HG03571 (cell line): ENCODE measurements at regions not wholly inside any gene's neighbourhood (a gene's known extent, or its start where the extent isn't known, plus 50 kb on each side); places are given as distances from the start of the nearest gene placed in this dataset.
"Not testable (repeated sequence)": the region's sequence is repeated elsewhere in the genome, so short reads cannot be mapped to it uniquely, and the experiment has no call there.

Experiments
- ATAC-seq: cut with Tn5 transposase; IDR thresholded peaks from one replicate; pipeline ENCODE4 v1.9.1; 2021; ENCODE audit not compliant: unreplicated experiment

DNA sequence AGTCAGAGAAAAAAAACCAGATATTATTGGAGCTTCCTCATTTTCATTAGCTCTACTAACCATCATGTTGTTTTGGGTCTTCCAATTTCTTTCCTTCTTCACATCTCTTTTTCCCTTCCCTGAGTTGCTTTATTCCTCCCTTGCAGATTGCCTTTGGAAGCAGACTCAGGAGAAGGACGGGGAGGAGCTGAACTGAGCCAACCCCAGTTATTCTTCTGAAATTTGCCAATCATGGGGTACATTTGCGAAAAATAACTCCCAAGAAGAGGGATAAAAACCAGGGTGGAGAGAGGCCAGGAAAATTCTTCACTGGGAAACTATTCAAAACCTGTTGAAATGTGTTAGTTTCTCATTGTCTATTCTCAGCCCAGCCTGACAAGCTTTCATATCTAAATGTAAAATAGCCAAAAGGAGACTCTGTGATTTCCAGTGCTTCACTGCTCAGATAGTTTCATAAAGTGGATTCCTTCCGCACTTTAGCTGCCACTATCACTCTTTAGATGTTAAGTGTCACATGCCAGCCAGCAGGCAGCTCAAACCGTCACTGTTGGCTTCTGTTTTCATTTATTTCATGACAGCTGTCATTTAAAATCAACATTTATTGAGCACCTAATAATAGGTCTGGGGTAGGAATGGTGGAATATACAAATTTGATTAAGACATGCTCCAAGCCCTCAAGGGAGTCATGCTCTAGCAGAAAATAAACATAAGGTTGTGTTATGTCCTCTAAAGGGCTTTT lies 204.5 kb downstream of the SREK1 start:
- no peak for ATAC-seq

DNA sequence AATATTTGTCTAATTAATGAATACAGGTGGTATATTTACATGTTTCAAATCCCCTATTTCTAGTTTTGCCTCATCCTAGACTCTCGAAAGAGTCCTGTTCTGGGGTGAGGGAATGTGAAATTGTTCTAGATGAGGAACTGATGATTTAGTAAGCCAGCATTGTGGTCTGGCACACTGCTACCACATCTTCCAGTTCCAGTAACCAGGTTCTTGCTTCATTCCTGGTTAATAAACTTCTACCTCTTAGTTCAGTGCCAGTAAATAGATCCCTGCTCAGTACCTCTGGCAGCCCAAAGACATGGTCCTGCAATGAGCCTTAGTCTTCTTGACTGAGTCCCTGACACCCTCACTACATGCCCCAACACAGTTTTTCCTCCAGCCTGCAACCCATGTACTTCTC lies 207.7 kb downstream of the SREK1 start:
- ATAC-seq: no peak

DNA sequence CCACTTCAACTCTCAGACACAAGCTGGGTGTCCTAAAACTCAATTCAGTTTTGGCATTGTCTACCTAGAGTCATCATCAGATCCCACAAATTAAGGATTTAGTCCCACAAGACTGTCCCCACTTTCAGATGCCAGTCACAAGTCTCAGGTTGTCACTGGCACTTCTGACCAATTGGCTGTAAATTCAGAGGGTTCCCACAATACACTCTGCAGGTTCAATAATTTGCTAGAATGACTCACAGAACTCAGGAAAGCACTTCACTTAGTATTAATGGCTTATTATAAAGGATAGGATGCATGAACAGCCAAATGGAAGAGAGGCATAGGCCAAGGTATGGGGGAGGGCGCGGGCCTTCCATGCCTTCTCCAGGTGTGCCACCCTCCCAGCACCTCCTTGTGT lies 209.1 kb downstream of the SREK1 start:
- no peak for ATAC-seq

DNA sequence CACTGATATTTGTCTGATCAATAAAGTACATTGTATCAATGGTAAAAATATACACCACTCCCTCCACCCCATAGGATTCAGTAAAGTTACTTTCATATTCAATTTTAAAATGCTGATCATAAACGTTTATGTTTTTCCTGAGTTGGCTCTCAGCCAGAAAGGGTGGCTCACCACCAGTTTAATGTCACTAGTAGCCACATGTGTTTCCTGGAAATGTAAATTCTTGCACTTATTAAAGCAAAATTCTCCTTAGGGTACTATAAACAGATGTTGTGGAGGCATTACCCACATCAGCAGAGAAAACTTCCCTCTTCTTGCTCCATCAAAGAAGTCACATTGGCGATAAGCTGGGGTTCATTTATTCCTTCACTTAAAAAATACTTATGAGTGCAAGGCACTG lies 210.3 kb downstream of the SREK1 start:
- no peak for ATAC-seq

DNA sequence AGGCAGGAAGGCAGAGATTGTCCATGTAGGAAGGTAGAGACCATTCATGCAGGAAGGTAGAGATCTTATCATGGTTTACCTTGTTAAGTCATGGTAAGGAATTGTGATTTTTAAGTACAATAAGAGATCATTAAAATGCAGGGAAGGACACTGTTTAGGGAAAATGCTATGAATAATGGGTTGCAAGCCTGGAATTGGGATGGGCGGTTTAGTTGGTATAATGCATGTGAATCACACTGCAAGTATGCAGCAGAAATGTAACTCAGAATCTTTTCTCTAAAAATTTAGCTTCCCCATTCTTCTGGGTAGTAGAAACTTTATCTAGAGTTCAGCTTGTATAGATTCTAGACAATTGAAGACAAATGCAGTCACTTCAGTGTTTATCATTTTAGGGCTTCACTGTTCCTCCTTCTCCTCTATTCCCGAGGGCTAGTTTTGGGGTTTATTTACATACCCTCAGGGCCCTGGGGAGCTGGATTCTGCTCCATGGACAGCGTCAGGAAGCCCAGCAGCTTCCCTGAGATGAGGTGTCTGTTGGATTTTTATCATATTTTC lies 212.0 kb downstream of the SREK1 start:
- no peak for ATAC-seq

DNA sequence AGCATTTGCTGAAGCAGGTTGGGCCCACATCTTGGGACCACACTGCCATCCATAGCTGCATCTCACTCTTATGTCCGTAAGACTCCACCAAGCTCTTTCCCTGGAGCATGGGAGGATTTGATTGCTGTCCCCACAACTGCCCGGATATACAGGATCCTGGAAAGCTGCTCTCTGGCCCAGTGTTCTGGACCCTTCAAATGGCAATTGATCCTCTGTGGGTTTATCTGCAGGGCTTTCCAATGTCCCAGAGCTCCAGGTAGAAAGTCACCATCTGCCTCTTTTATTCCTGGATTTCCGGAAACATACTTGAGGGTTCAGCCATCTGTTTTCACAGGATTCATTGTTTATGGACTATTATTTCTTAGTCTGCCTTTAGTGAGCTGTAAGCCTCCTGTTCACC lies 214.6 kb downstream of the SREK1 start:
- ATAC-seq: no peak

DNA sequence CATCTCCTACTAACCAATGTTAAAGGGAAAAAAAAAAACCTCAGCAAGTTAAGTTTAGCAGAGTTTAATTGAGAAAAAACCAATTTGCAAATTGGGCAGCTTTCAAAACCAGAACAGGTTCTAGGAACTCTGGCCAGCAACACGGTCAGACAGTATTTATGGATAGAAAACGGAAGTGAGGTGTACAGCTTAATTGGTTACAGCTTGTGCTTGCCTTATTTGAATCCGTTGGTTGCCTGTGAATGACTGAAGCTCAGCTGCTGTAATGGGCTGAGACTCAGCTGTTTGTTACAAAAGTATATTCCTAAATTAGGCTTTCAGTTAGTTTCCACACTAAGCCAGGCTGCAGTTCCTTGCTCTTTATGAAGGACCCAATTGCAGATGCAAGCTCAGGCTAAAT lies 217.0 kb downstream of the SREK1 start:
- no peak for ATAC-seq

DNA sequence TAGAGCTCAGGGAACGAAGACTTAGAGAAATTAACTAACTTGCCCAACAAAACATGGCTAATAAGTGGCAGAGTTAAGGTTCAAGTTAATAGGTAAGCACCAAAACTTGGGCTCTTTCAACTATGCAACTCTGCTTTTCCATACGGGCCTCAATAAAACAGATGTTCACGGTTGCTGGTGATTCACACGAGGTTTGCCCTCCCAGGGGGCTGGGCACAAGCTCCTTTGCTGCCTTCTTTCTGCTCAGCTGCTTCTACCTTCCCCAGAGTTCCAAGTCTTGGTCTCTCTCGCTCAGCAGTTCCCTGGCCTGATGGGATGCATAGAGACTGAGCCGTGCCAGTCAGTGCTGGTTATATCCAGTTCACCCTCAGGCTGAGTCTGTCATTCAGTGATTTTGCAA lies 217.9 kb downstream of the SREK1 start:
- ATAC-seq: no peak

DNA sequence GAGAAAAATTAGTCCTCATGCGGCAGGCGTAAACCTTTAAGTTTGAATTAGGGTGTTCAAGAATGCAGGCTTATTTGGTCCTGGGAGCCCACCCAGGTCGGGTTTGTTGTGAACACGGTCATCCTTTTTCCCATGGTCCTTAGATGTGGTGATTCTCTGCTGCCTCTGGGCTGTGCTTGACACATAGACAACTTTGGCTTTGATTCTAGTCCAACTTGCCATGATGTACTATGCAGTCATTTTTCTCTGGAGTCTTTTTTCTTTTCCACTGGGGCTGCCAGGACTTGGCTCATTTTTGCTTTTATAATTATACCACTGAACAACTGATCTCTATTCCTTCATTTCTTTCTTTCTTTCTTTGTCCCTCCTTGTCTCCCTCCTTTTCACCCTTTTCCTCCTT lies 218.6 kb downstream of the SREK1 start:
- ATAC-seq: no peak

DNA sequence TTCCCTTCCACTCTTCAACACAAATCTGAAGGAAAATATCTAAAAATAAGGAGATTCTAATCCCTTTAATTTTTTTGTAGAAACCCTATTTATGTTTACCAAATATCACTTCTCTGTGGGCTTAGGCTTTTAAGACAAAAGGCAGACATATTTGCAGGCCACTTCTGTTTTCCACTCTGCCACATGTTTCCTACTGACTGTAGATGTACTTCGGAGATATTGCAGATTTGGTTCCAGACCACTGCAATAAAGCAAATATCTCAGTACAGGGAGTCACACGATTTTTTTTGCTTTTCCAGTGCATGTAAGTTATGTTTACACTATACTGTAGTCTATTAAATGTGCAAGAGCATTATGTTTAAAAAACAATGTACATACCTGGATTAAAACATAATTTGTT lies 219.0 kb downstream of the SREK1 start:
- no peak for ATAC-seq

DNA sequence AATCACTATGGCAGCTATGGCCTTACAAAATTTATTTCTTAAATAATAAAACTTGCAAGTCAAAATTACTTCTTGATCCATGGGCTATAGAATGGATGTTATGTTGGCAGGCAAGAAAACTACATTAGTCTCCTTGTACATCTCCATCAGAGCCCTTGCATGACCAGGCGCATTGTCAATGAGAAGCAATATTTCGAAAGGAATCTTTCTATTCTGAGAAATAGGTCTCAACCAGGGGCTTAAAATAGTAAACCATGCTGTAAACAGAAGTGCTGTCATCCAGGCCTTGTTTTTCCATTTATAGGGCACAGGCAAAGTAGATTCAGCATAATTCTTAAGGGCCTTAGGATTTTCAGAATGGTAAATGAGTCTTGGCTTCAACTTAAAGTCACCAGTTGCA lies 220.1 kb downstream of the SREK1 start:
- ATAC-seq: no peak

DNA sequence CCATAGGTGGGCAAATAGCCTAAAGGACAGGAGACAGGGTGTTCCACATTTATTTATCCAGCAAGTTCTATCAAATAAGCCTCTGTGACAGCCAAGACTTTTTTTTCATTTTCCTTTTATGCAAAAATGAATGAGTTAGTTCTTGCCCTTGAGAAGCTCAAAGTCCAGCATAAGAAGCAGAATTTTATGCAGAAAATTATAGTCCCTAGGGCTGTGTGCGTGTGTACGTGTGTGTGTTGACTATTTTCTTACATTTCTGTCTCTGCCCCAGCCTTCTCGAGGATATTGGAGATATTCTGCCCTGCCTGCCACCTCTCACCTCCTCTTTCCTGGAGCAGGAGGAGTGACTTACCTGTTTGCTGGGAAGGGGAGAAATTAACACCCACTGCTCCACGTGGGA lies 221.9 kb downstream of the SREK1 start:
- ATAC-seq: no peak

DNA sequence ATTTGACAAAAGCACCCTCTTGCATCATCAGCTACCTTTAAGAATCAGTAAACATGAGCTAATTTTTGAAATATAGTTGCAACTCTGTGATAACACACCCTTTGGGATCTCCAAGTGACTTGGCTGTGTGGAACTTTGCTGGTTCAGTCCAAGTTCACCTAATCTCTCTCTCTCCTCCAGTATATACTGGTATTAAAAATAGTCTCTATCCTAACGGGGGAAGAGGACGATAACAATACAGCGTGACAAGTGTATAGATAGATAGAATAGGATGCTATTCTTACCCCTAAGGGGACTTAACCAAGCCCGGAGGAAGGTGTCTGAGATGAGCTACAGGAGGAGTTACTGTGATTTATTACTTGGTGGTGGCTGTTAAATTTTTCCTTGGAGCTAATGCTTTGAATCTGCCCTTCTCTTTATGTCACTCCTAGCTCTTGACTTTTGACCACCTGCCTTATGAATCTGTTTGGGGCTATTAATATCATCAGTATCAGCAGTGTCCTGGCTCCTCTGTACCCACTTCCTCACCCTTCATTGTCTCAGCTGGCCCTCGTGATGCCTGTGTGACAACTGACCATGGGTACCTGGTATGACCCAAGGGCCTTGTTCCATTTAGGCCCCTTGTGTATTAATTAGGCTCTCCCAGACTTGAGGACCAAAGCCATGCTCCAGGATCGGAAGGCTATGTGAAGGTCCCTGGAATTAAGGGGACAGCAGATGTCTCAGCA lies 223.9 kb downstream of the SREK1 start:
- ATAC-seq: no peak

DNA sequence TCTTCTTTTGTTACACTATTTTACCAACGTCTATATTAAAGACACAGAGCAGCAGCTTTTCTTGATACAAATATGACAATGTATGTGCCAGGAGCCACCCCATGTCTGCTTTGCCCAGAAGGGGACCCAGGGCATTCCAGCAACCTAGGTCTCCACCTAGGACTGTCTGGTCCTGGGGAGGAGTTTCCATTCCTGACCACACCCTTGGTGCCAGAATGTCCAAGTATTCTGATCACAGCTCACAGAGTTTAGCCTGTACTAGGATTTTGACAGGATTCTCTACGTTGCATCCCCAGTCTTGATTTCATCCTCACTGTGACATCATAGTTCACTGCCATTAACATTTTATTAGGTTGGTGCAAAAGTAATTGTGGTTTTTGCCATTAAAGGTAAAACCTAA lies 224.7 kb downstream of the SREK1 start:
- ATAC-seq: no peak

DNA sequence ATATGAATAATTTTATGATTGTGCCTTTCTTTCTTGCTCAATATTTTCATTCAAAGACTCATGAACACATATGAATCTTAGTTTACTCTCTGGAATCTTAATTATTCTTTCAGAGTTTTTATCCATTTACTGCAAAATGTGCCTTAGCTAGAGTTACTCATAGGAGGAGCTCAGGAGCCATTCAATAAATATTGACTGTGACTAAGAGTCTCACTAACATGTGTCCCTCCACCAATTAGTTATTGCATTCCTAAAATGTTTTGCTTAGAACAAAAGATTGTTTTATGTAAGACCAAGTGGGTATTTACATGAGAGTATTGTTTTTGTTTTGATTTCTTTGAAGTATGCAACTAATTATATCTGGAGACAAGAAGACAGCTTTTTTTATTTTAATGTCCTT lies 218.4 kb upstream of the MAST4 start:
- ATAC-seq: no peak

DNA sequence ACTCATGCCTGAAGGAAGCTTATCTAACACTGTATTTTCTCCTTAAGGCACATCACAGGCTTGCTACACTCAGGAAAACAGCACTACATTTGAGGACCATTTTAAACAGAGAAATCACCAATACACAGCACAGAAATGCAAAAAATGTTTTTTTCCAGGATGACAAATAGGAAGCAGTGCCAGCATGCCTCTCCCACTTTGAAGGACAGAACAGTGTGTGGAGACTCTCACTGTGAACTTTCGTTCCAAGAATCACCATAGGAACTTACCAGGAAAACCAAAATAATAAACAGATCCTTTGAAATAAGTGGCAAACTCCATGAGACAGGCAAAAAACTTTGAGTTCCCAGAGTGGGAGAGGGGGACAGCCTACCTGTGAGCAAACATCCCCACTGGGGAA lies 217.8 kb upstream of the MAST4 start:
- no peak for ATAC-seq

DNA sequence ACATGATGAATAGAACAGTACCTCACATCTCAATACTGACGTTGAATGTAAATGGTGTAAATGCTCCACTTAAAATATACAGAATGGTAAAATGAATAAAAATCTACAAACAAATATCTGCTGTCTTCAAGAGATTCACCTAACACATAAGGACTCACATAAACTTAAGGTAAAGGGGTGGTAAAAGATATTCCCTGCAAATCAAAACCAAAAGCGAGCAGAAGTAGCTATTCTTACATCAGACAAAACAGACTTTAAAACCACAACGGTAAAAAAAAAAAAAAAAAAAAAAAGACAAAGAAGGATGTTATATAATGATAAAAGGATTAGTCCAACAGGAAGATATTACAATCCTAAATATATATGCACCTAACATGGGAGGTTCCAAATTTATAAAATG lies 214.0 kb upstream of the MAST4 start:
- ATAC-seq: no peak

DNA sequence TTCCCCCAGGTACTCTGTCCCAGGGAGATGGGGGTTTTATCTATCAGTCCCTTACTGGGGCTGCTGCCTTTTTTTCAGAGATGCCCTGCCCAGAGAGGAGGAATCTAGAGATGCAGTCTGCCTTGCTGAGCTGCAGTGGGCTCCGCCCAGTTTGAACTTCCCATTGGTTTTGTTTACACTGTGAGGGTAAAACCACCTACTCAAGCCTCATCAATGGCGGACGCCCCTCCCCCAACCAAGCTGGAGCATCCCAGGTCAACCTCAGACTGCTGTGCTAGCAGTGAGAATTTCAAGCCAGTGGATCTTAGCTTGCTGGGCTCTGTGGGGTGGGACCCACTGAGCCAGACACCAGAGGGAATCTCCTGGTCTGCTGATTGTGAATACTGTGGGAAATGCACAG lies 191.0 kb upstream of the MAST4 start:
- ATAC-seq: not testable (repeated sequence)

DNA sequence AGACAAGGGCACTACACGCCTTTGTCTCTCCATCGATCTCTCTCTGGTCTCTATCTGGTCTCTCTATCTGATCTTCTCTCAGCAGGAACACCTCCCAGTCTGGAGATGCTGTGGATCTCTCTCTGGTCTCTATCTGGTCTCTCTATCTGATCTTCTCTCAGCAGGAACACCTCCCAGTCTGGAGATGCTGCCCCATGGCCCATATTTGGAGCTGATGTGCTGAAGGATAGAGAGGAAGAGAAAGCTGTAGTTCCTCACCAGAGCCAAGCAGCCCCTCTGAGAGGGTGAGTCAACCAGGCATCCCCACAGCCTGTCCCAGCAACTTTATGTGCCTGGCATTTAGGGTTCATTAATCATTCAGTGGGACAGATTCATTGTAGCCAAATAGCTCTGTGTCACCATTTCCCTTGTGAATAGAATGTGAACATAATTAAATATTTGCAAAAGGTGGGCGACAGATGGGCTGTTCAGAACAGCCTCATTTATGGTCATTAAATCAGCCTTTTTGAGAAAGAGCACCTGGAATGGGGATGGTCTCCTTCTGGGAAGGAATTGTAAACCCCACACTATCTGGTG lies 189.3 kb upstream of the MAST4 start:
- no peak for ATAC-seq

DNA sequence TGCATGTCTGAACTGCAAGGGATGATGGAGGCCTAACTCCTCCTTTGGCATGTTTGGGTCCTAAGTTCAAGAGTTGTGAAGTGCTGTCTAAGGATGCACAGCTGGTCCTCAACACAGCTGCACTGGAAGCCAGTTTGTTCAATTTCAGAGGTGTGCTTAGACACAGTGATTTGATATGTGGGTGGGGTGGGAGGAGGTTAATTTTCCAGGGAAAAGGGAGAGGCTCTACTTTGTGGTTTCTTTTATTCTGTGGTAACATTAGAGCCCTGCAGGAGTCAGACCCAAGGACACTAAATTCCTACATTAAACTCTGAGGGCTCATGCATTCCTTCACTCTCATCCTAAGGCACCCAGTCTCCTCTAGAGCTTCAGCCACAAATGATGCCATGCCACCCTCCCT lies 188.4 kb upstream of the MAST4 start:
- no peak for ATAC-seq

DNA sequence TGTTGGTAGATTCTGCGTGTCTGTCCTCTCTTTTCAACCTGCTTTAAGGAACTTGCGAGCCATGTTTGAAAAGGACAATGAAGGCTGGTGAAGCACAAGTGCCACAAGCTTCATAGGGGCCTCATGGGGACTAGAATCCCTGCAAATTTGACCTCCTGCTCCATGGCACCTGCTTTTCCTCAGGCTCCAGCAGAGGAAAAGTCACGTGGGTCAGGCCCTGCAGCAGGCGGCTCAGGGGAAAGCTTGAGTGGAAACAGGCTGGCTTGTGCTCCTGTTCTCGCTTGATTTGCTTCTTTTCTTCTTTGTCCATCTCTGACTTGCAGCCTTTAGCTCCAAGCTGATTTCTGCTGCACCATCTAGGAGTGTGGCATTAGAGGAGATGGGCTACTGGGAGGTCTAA lies 187.6 kb upstream of the MAST4 start:
- no peak for ATAC-seq

DNA sequence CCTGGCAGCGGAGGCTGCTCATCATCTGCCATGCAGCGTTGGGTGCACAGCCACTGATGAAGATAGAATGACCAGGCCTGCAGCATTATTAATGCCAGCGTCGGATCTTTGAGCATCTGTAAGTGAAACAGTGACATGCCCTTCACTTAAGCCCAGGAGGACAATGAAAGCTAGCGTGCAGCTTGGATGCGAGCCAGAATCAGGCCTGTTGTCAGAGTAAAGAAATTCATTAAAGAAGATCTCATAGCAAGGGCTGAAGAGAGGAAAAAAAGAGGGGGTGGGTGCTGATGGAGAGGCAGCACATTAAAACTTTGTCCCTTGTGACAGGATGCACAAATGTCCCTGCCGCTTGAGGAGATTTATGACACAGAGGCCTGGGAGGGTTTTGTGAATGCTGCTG lies 186.1 kb upstream of the MAST4 start:
- no peak for ATAC-seq
